ENCODE measurements at regions not wholly inside any gene's neighbourhood (a gene's known extent, or its start where the extent isn't known, plus 50 kb on each side); places are given as distances from the start of the nearest gene placed in this dataset.

DNA sequence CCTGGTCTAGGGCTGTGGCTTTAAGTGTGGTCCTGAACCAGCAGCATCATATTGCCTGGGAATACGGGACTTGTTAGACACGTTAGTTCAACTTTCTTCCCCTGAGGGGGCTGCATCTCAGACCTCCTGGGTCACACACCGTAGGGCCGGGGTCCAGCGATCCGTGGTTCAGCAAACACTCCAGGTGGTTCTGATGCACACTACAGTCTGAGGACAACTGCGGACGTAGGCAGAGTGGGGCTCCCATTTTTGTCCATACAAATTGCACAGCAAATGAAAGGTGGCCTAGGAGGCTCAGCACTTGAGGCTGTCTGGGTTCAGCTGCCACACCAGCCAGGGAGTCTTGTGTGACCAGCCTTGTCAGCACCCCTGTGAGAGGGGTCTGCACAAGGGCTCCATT, 233.1 kb downstream of the QKI start:
- no peak overlapping the region for H3K27ac ChIP-seq
- TF ChIP-seq, protein P1, sequence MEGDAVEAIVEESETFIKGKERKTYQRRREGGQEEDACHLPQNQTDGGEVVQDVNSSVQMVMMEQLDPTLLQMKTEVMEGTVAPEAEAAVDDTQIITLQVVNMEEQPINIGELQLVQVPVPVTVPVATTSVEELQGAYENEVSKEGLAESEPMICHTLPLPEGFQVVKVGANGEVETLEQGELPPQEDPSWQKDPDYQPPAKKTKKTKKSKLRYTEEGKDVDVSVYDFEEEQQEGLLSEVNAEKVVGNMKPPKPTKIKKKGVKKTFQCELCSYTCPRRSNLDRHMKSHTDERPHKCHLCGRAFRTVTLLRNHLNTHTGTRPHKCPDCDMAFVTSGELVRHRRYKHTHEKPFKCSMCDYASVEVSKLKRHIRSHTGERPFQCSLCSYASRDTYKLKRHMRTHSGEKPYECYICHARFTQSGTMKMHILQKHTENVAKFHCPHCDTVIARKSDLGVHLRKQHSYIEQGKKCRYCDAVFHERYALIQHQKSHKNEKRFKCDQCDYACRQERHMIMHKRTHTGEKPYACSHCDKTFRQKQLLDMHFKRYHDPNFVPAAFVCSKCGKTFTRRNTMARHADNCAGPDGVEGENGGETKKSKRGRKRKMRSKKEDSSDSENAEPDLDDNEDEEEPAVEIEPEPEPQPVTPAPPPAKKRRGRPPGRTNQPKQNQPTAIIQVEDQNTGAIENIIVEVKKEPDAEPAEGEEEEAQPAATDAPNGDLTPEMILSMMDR (conservative IDR thresholded peaks at IDR 0.05): no peak

DNA sequence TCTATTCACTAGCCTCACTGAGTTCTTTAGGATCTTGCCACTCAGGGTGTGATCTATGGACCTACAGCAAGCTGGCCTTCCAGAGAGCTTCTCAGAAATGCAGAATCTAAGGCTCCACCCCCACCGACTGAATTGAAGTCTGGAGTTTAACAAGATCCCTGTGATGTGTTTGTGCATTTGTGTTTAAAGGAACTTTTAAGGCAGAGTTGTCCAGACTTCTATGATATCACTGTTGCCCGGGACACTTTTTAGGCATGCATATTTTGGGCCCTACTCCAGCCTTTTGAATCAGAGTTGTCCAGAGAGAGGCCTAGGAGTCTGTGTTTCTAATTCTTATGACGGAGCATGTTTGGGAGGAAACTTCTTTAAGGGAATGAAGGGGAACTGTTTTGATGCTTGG, 232.3 kb downstream of the QKI start:
- no peak overlapping the region for H3K27ac ChIP-seq
- TF ChIP-seq, protein P1 (conservative IDR thresholded peaks at IDR 0.05): no peak

DNA sequence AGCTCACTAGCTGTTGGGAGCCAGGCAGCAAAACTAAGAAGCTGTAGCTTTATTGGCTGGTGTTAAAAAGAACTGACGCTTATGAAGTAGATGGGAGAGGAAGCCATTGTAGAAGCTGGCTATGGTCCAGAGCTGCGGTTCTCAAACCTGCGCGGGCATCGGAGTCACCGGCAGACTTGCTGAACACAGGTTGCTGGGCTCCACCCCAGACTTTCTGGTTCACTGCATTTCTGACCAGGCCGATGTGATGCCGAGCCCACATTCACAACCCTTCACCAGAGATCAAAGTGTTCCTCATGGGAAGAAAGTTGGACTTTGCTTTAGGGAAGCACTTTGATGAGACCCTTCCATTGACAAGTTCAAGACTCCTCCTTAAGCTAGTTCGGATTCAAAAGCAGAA, 231.6 kb downstream of the QKI start:
- H3K27ac ChIP-seq: no peak overlapping the region
- TF ChIP-seq, protein P1 (conservative IDR thresholded peaks at IDR 0.05): no peak

DNA sequence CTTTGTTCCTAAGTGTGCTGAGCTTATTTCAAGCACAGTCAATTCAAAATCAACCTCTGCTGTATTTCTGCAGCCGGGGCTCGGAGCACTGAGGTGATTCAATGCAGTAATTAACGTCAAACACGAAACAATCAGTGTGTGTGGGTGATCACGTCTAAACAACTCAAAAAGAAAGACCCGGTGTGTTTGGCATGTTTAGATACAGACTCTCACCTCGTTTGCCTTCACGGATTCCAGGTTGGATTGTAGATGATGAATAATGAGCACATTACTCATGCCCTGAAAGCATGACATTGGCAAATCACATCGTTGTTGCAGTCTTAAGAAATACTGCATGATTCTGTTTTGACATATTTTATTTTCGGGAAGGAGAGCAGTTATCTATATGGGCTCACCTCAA, 231.0 kb downstream of the QKI start:
- H3K27ac ChIP-seq: no peak overlapping the region
- TF ChIP-seq, protein P1 (conservative IDR thresholded peaks at IDR 0.05): no peak

DNA sequence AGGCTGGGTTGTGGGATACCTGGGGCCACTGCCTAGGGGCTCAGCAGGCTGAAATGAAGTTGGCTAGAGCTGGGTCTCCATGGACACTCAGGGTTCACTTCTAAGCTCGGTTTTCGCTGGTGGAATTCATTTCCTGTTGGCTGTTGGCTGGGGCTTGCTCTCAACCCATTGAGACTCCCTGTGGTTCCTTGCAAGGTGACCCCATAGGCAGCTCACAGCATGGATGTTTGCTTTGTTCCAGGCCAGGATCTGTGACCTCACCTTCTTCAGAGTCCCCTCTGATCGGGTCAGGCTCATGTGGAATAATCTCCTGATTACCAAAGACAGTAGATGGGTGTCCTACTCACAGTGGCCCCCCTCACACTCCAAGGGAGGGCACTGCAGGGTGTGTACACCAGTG, 229.3 kb downstream of the QKI start:
- no peak overlapping the region for H3K27ac ChIP-seq
- TF ChIP-seq, protein P1 (conservative IDR thresholded peaks at IDR 0.05): no peak

DNA sequence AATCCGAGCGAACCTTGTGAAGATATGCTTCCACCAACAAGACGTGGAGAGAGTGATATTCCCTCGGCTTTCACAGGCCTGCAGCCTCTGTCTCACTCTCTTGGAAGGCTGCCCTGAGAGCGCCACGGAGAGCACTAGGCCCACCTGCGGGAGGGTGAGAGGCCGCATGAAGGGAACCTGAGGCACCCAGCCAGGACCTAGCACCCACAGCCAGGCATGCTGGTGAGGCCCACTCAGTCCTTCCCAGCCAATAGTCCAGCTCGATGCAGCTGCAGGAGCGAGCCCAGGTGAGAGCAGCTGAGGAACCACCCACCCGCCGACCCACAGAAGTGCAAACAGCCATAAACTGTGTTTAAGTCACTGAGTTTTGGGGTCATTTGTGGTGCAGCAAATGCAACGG, 227.2 kb downstream of the QKI start:
- no peak overlapping the region for H3K27ac ChIP-seq
- TF ChIP-seq, protein P1 (conservative IDR thresholded peaks at IDR 0.05): no peak

DNA sequence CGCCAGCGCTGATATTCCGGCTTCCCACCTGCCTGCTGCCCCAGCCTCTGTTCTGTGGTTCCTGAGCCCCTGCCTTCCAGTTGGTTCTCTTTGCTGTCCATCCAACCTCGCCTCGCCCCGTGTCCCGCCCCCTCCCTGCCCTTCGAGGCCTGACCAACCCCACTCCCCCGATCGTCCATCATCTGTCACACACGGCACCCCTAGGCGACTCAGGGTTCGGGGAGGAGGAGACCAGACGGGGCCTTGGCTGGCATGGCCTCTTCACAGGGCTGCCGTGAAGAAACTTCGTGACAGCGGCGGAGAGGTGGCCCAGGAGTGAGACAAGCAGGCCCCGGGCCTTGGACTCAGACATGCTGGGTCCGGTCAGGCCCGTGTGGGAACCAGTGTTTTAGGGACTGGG, 226.1 kb downstream of the QKI start:
- no peak overlapping the region for H3K27ac ChIP-seq
- TF ChIP-seq, protein P1 (conservative IDR thresholded peaks at IDR 0.05): no peak

DNA sequence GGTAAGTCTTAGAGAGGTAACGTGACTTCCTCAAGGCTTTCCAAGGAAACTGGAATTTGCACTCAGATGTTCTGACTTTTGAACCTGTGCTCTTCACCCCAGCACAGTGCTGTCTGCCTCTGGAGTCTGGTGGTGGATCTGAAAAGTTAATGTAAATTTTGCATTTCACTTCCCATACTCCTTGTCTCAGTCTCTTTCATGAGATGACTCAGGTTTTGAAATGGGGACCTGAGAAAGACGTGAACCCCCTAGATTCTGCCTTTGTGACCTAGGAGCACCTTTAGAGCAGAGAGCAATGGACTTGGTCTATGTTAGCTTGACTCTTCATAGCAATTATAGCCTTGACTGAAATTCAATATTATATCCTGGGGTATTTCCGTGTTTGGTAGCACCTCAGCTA, 223.0 kb downstream of the QKI start:
- TF ChIP-seq, protein P1 (conservative IDR thresholded peaks at IDR 0.05): no peak
- no peak overlapping the region for H3K27ac ChIP-seq
